ENCODE measurements at regions not wholly inside any gene's neighbourhood (a gene's known extent, or its start where the extent isn't known, plus 50 kb on each side); places are given as distances from the start of the nearest gene placed in this dataset.

DNA sequence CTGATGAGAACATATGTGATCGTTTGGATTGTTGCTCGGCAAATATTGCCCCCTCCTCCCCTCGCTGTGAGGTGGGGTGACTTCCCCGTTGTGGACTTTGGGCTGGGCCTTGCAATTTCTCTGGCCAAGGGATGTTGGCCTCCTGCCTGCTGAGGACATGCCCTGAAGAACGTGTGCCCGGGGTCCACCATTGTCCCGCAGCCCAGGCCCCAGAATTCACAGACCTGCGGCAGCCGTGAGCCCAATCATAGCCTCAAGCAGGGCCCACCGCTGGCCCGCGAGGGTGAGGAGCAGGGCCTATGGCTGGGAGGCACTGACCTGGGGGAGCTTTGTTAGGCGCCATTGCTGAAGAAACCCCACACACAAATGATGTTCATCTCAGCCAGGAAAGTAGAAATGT is 58.3 kb upstream of the ACTRT2 start:
- no peaks in the 10 kb centered on the region for H3K9me3 ChIP-seq
- no peaks in the 10 kb centered on the region for H3K4me1 ChIP-seq
- H3K4me3 ChIP-seq (replicated peaks in 1 of 3) = no peak overlapping the region
- 75 to 83% methylated on average over 9 to 13 of the region's 13 CpGs for WGBS, 2 donors
- intact Hi-C loops (cut with DNase I) = no loop called here
- no peak for DNase-seq
- H3K27me3 ChIP-seq = no peaks in the 10 kb centered on the region
- TF ChIP-seq POLR2A (IDR thresholded peaks at IDR 0.05) = no peak
- TF ChIP-seq, protein P1, sequence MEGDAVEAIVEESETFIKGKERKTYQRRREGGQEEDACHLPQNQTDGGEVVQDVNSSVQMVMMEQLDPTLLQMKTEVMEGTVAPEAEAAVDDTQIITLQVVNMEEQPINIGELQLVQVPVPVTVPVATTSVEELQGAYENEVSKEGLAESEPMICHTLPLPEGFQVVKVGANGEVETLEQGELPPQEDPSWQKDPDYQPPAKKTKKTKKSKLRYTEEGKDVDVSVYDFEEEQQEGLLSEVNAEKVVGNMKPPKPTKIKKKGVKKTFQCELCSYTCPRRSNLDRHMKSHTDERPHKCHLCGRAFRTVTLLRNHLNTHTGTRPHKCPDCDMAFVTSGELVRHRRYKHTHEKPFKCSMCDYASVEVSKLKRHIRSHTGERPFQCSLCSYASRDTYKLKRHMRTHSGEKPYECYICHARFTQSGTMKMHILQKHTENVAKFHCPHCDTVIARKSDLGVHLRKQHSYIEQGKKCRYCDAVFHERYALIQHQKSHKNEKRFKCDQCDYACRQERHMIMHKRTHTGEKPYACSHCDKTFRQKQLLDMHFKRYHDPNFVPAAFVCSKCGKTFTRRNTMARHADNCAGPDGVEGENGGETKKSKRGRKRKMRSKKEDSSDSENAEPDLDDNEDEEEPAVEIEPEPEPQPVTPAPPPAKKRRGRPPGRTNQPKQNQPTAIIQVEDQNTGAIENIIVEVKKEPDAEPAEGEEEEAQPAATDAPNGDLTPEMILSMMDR (IDR thresholded peaks at IDR 0.05) = no peak
- H3K36me3 ChIP-seq = no peaks in the 10 kb centered on the region
- no peak overlapping the region for H3K27ac ChIP-seq

- H3K4me1 ChIP-seq = no peaks in the 10 kb centered on the region
- TF ChIP-seq, protein P1 (IDR thresholded peaks at IDR 0.05) = no peak
- TF ChIP-seq POLR2A (IDR thresholded peaks at IDR 0.05) = no peak
- H3K9me3 ChIP-seq = no peaks in the 10 kb centered on the region
- no peak overlapping the region for H3K27ac ChIP-seq
- WGBS, 2 donors = 87 to 93% methylated on average over 4 of the region's 4 CpGs
- H3K27me3 ChIP-seq = no peaks in the 10 kb centered on the region
- intact Hi-C loops (cut with DNase I) = no loop called here
- no peaks in the 10 kb centered on the region for H3K36me3 ChIP-seq
- H3K4me3 ChIP-seq (replicated peaks in 1 of 3) = no peak overlapping the region
- no peak for DNase-seq
Measured at GRCh38 chr1:2965676-2966075, 55.6 kb upstream of the ACTRT2 start.

DNA sequence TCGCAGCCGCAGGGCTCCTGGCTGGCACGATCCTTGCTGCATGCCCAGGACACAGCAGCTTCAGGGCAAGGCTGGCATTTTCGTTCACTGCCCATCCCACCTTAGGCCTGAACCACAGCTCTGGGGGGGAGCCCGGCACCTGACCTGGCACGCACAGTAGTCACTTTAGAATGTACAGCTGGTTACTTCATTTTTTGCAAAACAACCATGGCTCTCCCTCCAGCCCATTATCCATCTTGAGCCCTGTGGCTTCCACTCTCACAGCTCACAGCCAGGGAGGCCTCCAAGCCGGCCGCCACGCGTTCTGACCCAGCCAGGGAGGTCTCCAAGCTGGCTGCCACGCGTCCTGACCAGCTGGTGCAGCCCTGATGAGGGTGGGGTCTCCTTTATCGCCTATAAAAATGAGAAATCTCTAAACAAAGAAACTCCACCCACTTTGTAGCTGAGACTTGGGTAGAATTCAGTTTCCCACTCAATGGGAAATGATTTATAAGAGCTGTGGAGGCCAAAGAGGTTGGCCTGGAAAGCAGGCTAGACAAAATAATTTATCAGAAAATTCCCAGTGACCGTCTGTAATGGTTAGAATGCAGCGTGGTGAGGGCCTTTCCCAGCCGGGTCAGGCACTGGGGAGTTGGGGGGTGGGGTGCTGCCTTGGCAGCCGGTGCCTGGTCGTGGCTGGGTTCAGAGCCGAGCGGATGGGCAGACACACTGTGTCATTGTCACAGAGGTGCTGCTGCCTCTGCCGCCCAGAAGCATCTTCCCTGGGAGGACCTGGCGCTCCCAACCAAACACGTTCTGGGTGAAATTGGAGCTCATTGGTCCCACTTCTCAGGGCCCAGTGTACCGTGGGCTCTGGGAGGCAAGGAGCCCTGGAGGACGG is 54.6 kb upstream of the ACTRT2 start:
- Histone ChIP-seq H3K36me3 (no peaks in the 10 kb centered on the region), H3K9me3 (no peaks in the 10 kb centered on the region), H3K27ac (no peak overlapping the region), H3K4me1 (no peaks in the 10 kb centered on the region), H3K27me3 (no peaks in the 10 kb centered on the region), H3K4me3 (replicated peaks in 1 of 3) (no peak overlapping the region)
- 72 to 84% methylated on average over 20 to 25 of the region's 25 CpGs for WGBS, 2 donors
- no peak for DNase-seq
- TF ChIP-seq, protein P1 (IDR thresholded peaks at IDR 0.05) = no peak
- no peak for TF ChIP-seq POLR2A (IDR thresholded peaks at IDR 0.05)
- intact Hi-C loops (cut with DNase I) = no loop called here

DNA sequence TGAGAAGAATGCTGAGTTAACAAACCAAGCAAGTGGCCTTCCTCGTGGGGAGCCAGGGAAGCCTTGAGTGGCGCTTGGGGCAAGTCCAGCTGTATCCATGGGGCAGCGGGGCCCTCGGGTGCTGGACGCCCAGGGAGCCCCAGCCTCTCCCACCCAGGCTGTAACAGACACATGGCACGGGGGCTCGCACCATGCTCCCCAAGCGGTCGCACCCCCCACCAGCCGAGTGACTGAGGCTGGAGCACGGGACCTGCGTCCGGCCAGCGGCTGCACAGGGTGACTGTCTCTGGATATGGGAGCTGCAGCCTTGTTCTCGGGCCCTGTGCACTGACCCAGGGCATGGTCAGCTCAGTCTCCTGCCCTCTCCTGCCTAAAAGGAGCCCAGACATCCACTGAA is 53.9 kb upstream of the ACTRT2 start:
- Histone ChIP-seq H3K27me3 (no peaks in the 10 kb centered on the region), H3K27ac (no peak overlapping the region), H3K4me1 (no peaks in the 10 kb centered on the region), H3K9me3 (no peaks in the 10 kb centered on the region), H3K36me3 (no peaks in the 10 kb centered on the region), H3K4me3 (replicated peaks in 1 of 3) (no peak overlapping the region)
- no peak for TF ChIP-seq POLR2A (IDR thresholded peaks at IDR 0.05)
- TF ChIP-seq, protein P1 (IDR thresholded peaks at IDR 0.05) = no peak
- intact Hi-C loops (cut with DNase I) = no loop called here
- no peak for DNase-seq
- 83 to 85% methylated on average over 7 to 13 of the region's 15 CpGs for WGBS, 2 donors

- H3K4me3 ChIP-seq (replicated peaks in 1 of 3) = no peak overlapping the region
- no peaks in the 10 kb centered on the region for H3K36me3 ChIP-seq
- H3K27me3 ChIP-seq = no peaks in the 10 kb centered on the region
- WGBS, 2 donors = 80% methylated on average over 9 to 10 of the region's 10 CpGs
- TF ChIP-seq POLR2A (IDR thresholded peaks at IDR 0.05) = no peak
- TF ChIP-seq, protein P1 (IDR thresholded peaks at IDR 0.05) = no peak
- no peak for DNase-seq
- no peaks in the 10 kb centered on the region for H3K4me1 ChIP-seq
- intact Hi-C loops (cut with DNase I) = no loop called here
- H3K9me3 ChIP-seq = no peaks in the 10 kb centered on the region
- no peak overlapping the region for H3K27ac ChIP-seq
Measured at GRCh38 chr1:2967881-2968280, 53.4 kb upstream of the ACTRT2 start.
